H1 (cell line): ENCODE measurements at regions not wholly inside any gene's neighbourhood (a gene's known extent, or its start where the extent isn't known, plus 50 kb on each side); places are given as distances from the start of the nearest gene placed in this dataset.
A peak's percentile ranks its signal among the peaks of the same experiment; 100 is the strongest.

Experiments
- CTCF ChIA-PET: fragments of 300-600 bp; sonication (Branson Sonifier 250); formaldehyde crosslinking; loops from one replicate; lab custom pipeline; 2021; ENCODE audit not compliant: partially characterized antibody; lab: Charles Lee
- POLR2A ChIA-PET: fragments of 300-600 bp; sonication (Branson Sonifier 250); formaldehyde crosslinking; loops from one replicate; lab custom pipeline; 2021; ENCODE audit warnings: inconsistent platforms; ENCODE audit not compliant: partially characterized antibody; lab: Charles Lee
- DNase-seq, 2 experiments: peaks; one replicate each; pipeline versions ENCODE4 v3.0.0 to v3.0.0-alpha.2; 2010 to 2022; ENCODE audit warnings: low spot score in 2 of 2, low read depth in 1 of 2, mixed read lengths in 1 of 2
- FAIRE-seq: peaks from 2 replicates; lab custom pipeline; 2011; peaks lifted over from hg19 to GRCh38; lab: Jason Lieb, UNC
- H2AFZ ChIP-seq: 2 replicates; pipeline ENCODE4 v1.8.1; 2012; ENCODE audit warnings: low read length, inconsistent platforms
- H2AK5ac ChIP-seq: 2 replicates; pipeline ENCODE4 v1.6.1; 2013; ENCODE audit warnings: low read depth, low read length
- H2BK120ac ChIP-seq: replicated peaks from 2 replicates; pipeline ENCODE3; 2013; ENCODE audit warnings: low read depth, low read length, inconsistent platforms
- H2BK12ac ChIP-seq: 2 replicates; pipeline ENCODE4 v1.6.1; 2013; ENCODE audit warnings: low read depth, low read length
- H2BK15ac ChIP-seq: 2 replicates; pipeline ENCODE4 v1.6.1; 2013; ENCODE audit warnings: low read length
- H2BK20ac ChIP-seq: 2 replicates; pipeline ENCODE4 v1.6.1; 2013; ENCODE audit warnings: low read length
- H2BK5ac ChIP-seq: 2 replicates; pipeline ENCODE4 v1.6.1; 2013; ENCODE audit warnings: low read depth, low read length
- H3K14ac ChIP-seq: 2 replicates; pipeline ENCODE4 v1.6.1; 2013; ENCODE audit warnings: inconsistent platforms; ENCODE audit not compliant: insufficient read length
- H3K18ac ChIP-seq: 2 replicates; pipeline ENCODE4 v1.6.1; 2013; ENCODE audit warnings: low read length; ENCODE audit errors: extremely low read depth
- H3K23ac ChIP-seq: 2 replicates; pipeline ENCODE4 v1.6.1; 2013; ENCODE audit warnings: inconsistent platforms; ENCODE audit not compliant: insufficient read length
- H3K23me2 ChIP-seq: 2 replicates; pipeline ENCODE4 v1.6.1; 2013; ENCODE audit warnings: low read depth, low read length
- H3K27ac ChIP-seq: 2 replicates; pipeline ENCODE4 v1.6.1; 2011; ENCODE audit warnings: low read depth, low read length, inconsistent platforms
- H3K27me3 ChIP-seq, 4 experiments: replicated peaks in 1 of 4; 1 replicate in 1 of 4; 2 replicates in 3 of 4; pipeline versions ENCODE4 v1.6.1 to v1.8.1; 2011 to 2013; ENCODE audit warnings: low read length in 3 of 4, mild to moderate bottlenecking in 3 of 4, inconsistent platforms in 2 of 4, mixed read lengths in 2 of 4, moderate library complexity in 1 of 4; ENCODE audit not compliant: control insufficient read depth in 3 of 4, insufficient read depth in 3 of 4; ENCODE audit errors: extremely low read depth in 1 of 4
- H3K36me3 ChIP-seq, 4 experiments: 2 replicates each; pipeline versions ENCODE4 v1.6.1 to v1.8.1; 2011 to 2013; ENCODE audit warnings: mild to moderate bottlenecking in 4 of 4, low read length in 3 of 4, moderate library complexity in 2 of 4, control low read depth in 1 of 4, inconsistent platforms in 1 of 4; ENCODE audit not compliant: insufficient read depth in 4 of 4, control insufficient read depth in 2 of 4
- H3K4ac ChIP-seq: replicated peaks from 2 replicates; pipeline ENCODE3; 2013; ENCODE audit warnings: low read length, low read depth, mixed read lengths, inconsistent platforms; ENCODE audit not compliant: insufficient read length
- H3K4me1 ChIP-seq, 4 experiments: replicated peaks in 1 of 4; 1 replicate in 1 of 4; 2 replicates in 3 of 4; pipeline versions ENCODE4 v1.6.1 to v1.8.1; 2011 to 2013; ENCODE audit warnings: low read length in 3 of 4, inconsistent platforms in 2 of 4, mixed read lengths in 1 of 4; ENCODE audit not compliant: insufficient read depth in 4 of 4, control insufficient read depth in 3 of 4
- H3K4me2 ChIP-seq, 2 experiments: 2 replicates each; pipeline versions ENCODE4 v1.6.1 to v1.8.1; 2011 to 2013; ENCODE audit warnings: low read depth in 2 of 2, low read length in 2 of 2, control low read depth in 1 of 2, inconsistent platforms in 1 of 2, mild to moderate bottlenecking in 1 of 2; ENCODE audit not compliant: insufficient read depth in 1 of 2
- H3K4me3 ChIP-seq, 4 experiments: fragments of 200-600, 300-600 bp in 1 of 4; sonication (generic), shearing (Covaris generic), sonication (Bioruptor Twin) in 1 of 4; 2 replicates each; pipeline versions ENCODE4 v1.5.1 to v1.8.1; 2011 to 2016; ENCODE audit warnings: low read length in 4 of 4, low read depth in 3 of 4, control low read depth in 2 of 4, inconsistent platforms in 2 of 4, mild to moderate bottlenecking in 2 of 4, mixed read lengths in 1 of 4, moderate library complexity in 1 of 4; ENCODE audit not compliant: insufficient read depth in 2 of 4; ENCODE audit errors: extremely low read depth in 1 of 4
- H3K56ac ChIP-seq: replicated peaks from 2 replicates; pipeline ENCODE3; 2013; ENCODE audit warnings: low read depth, mild to moderate bottlenecking, mixed read lengths, low read length, inconsistent platforms; ENCODE audit not compliant: insufficient read length
- H3K79me1 ChIP-seq: 2 replicates; pipeline ENCODE4 v1.6.1; 2013; ENCODE audit warnings: low read depth, low read length, control low read depth
- H3K79me2 ChIP-seq, 2 experiments: 2 replicates each; pipeline versions ENCODE4 v1.6.1 to v1.8.1; 2012 to 2013; ENCODE audit warnings: low read length in 2 of 2, mild to moderate bottlenecking in 2 of 2, inconsistent platforms in 1 of 2; ENCODE audit not compliant: insufficient read depth in 2 of 2, control insufficient read depth in 1 of 2
- H3K9ac ChIP-seq, 4 experiments: replicated peaks in 1 of 4; 1 replicate in 1 of 4; 2 replicates in 3 of 4; pipeline versions ENCODE4 v1.6.1 to v1.8.1; 2011 to 2013; ENCODE audit warnings: low read depth in 3 of 4, low read length in 3 of 4, control low read depth in 2 of 4, mild to moderate bottlenecking in 2 of 4, moderate library complexity in 2 of 4, inconsistent platforms in 1 of 4; ENCODE audit errors: extremely low read depth in 1 of 4
- H3K9me3 ChIP-seq, 2 experiments: 2 replicates each; pipeline versions ENCODE4 v1.6.1 to v1.8.1; 2012 to 2013; ENCODE audit warnings: mild to moderate bottlenecking in 2 of 2, moderate library complexity in 2 of 2, control low read depth in 1 of 2, inconsistent platforms in 1 of 2, low read depth in 1 of 2, low read length in 1 of 2, mixed read lengths in 1 of 2; ENCODE audit not compliant: insufficient read depth in 2 of 2
- H4K20me1 ChIP-seq, 2 experiments: replicated peaks in 1 of 2; 2 replicates each; pipeline versions ENCODE3 to v1.8.1; 2011 to 2013; ENCODE audit warnings: inconsistent platforms in 2 of 2, low read length in 2 of 2, mild to moderate bottlenecking in 1 of 2; ENCODE audit not compliant: insufficient read depth in 2 of 2, control insufficient read depth in 1 of 2
- H4K5ac ChIP-seq: 2 replicates; pipeline ENCODE4 v1.6.1; 2013; ENCODE audit warnings: low read length, low read depth, mixed read lengths, inconsistent platforms; ENCODE audit not compliant: insufficient read length
- H4K8ac ChIP-seq: 2 replicates; pipeline ENCODE4 v1.8.0; 2013; ENCODE audit warnings: mild to moderate bottlenecking, moderate library complexity, low read length, inconsistent platforms; ENCODE audit not compliant: insufficient read depth; ENCODE audit errors: extremely low read depth
- H4K91ac ChIP-seq: replicated peaks from 2 replicates; pipeline ENCODE3; 2013; ENCODE audit warnings: low read length, mixed read lengths, inconsistent platforms; ENCODE audit not compliant: insufficient read length
- TCF12 ChIP-seq: IDR thresholded peaks from 2 replicates; pipeline ENCODE4 v1.6.1; 2011; ENCODE audit warnings: low read depth, mild to moderate bottlenecking, low read length
- WGBS, 2 experiments: shearing (Covaris generic) in 1 of 2; methylation state at CpG; one replicate each; pipeline versions ENCODE4 v1.1.6 to v1.1.7; 2013 to 2015; ENCODE audit warnings: low lambda C conversion rate in 2 of 2, mixed read lengths in 2 of 2, inconsistent platforms in 1 of 2, low coverage in 1 of 2, missing lambda C conversion rate in 1 of 2; ENCODE audit not compliant: insufficient replicate concordance in 2 of 2, insufficient coverage in 1 of 2, insufficient read length in 1 of 2; ENCODE audit errors: extremely low coverage in 1 of 2, missing lambda C conversion rate in 1 of 2; 5-methylcytosine and 5-hydroxymethylcytosine counted together

- peak overlapping the region; percentile 86; the same call in 1 of the 2 replicates for H3K18ac ChIP-seq
- peak overlapping the region; percentile 59 for H4K5ac ChIP-seq
- no peak overlapping the region; the same call in 1 of the 2 replicates for H2BK5ac ChIP-seq
- H2BK12ac ChIP-seq = peak overlapping the region; percentile 64; the same call in 1 of the 2 replicates
- H3K23ac ChIP-seq = no peak overlapping the region
- peak overlapping the region; percentile 94 for H4K91ac ChIP-seq
- H2BK20ac ChIP-seq = peak overlapping the region; percentile 82; the same call in 1 of the 2 replicates
- ChIA-PET CTCF (interaction anchor here (0.6 to 5.0 kb wide), 48 partner anchors 9 to 461 kb away, joined by 3 to 43 read pairs (median 4); no protein-coding TSS in a partner anchor), POLR2A (interaction anchor here (0.6 to 0.7 kb wide), 2 partner anchors 69 to 451 kb away, joined by 3 read pairs; no protein-coding TSS in a partner anchor)
- no peak overlapping the region for H3K27ac ChIP-seq
- peak; percentile 79 for FAIRE-seq
- H3K36me3 ChIP-seq = no peaks in the 10 kb centered on the region
- H2BK120ac ChIP-seq = peak overlapping the region; percentile 89
- H3K56ac ChIP-seq = no peak overlapping the region
- no peak overlapping the region for H4K8ac ChIP-seq
- no peaks in the 10 kb centered on the region for H3K9me3 ChIP-seq
- H2AFZ ChIP-seq = no peak overlapping the region
- H3K9ac ChIP-seq = no peak overlapping the region
- no peaks in the 10 kb centered on the region for H3K27me3 ChIP-seq
- no peak overlapping the region for H3K14ac ChIP-seq
- WGBS, 2 experiments = 23% methylated on average over 2 of the region's 2 CpGs; no CpG with 5 or more reads in 1 of the 2 experiments
- peak in 1 of 2 experiments; percentile 66 for DNase-seq
- H2BK15ac ChIP-seq = no peak overlapping the region; the same call in 1 of the 2 replicates
- peak overlapping the region; percentile 98 for H3K4ac ChIP-seq
- H3K4me1 ChIP-seq = peaks cover 0 to 6% (median 4%) of the 10 kb centered on the region in 4 experiments; a peak in 3 of 7 replicates
- H3K79me1 ChIP-seq = no peaks in the 10 kb centered on the region; the same call in 1 of the 2 replicates
- H3K23me2 ChIP-seq = no peaks in the 10 kb centered on the region
- H3K4me3 ChIP-seq = no peak overlapping the region
- no peaks in the 10 kb centered on the region for H4K20me1 ChIP-seq
- H3K4me2 ChIP-seq = no peak overlapping the region; a peak in 1 of 4 replicates
- H2AK5ac ChIP-seq = 0 out of 2 replicates have a peak overlapping the region, but pooled peaks have one; percentile 69
- no peaks in the 10 kb centered on the region for H3K79me2 ChIP-seq
- no peak for TF ChIP-seq TCF12
Measured at GRCh38 chr12:11581179-11581755, 68.2 kb upstream of the ETV6 start.
